C4-2B (cell line): ENCODE measurements at regions not wholly inside any gene's neighbourhood (a gene's known extent, or its start where the extent isn't known, plus 50 kb on each side); places are given as distances from the start of the nearest gene placed in this dataset.

Source experiments
- CTCF ChIP-seq: fragments of 450-650 bp; conservative IDR thresholded peaks from 2 replicates; pipeline ENCODE4 v1.5.1; 2017; ENCODE audit warnings: mild to moderate bottlenecking
- ZFX ChIP-seq: fragments of 450-650 bp; IDR thresholded peaks from 2 replicates; pipeline ENCODE4 v1.6.1; 2017

GRCh38 chr3:61358364-61358763 lies 107.1 kb upstream of the FHIT start:
- TF ChIP-seq CTCF (no peak), ZFX (no peak)
